PC-3 (cell line): ENCODE measurements at regions not wholly inside any gene's neighbourhood (a gene's known extent, or its start where the extent isn't known, plus 50 kb on each side); places are given as distances from the start of the nearest gene placed in this dataset.

Source experiments
- ATAC-seq: fragments of 200-7000 bp; cut with Tn5 transposase; 2 replicates; pipeline ENCODE4 v1.9.1; 2020; ENCODE audit warnings: mild to moderate bottlenecking, moderate library complexity
- BruUV-seq: library from RNA; stranded (reverse); fragments of 400-500 nt; replicated peaks from 2 replicates; lab custom pipeline; 2021; lab: Mats Ljungman, UMichigan
- CTCF ChIA-PET: fragments of 300-600 bp; sonication (Branson Sonifier 250); formaldehyde crosslinking; loops from one replicate; lab custom pipeline; 2022; ENCODE audit warnings: antibody characterized with exemption; lab: Charles Lee
- POLR2A ChIA-PET: fragments of 300-600 bp; sonication (Branson Sonifier 250); formaldehyde crosslinking; loops from one replicate; lab custom pipeline; 2022; ENCODE audit warnings: antibody characterized with exemption; ENCODE audit not compliant: unreplicated experiment; lab: Charles Lee
- DNase-seq: peaks from one replicate; pipeline ENCODE4 v3.0.0-alpha.2; 2015
- H2AFZ ChIP-seq: fragments of 300-600 bp; sonication (generic); 2 replicates; pipeline ENCODE4 v1.6.0; 2016; ENCODE audit warnings: antibody characterized with exemption, low read length
- H3F3A ChIP-seq: fragments of 300-600 bp; sonication (generic); one replicate; pipeline ENCODE4 v1.6.0; 2017; ENCODE audit warnings: antibody characterized with exemption, low read length, control low read depth, mild to moderate bottlenecking; ENCODE audit not compliant: unreplicated experiment
- H3K27ac ChIP-seq: fragments of 300-600 bp; sonication (generic); 2 replicates; pipeline ENCODE4 v1.5.1; 2016; ENCODE audit warnings: mild to moderate bottlenecking, low read length
- H3K27me3 ChIP-seq: fragments of 300-600 bp; sonication (generic); 2 replicates; pipeline ENCODE4 v1.6.1; 2016; ENCODE audit warnings: low read length, mixed read lengths
- H3K36me3 ChIP-seq: fragments of 300-600 bp; sonication (generic); 2 replicates; pipeline ENCODE4 v1.6.1; 2016; ENCODE audit warnings: low read depth, mixed run types, low read length, mixed read lengths
- H3K4me1 ChIP-seq: fragments of 300-600 bp; sonication (generic); 2 replicates; pipeline ENCODE4 v1.5.1; 2016; ENCODE audit warnings: low read length; ENCODE audit not compliant: insufficient read depth
- H3K4me2 ChIP-seq: fragments of 300-600 bp; sonication (generic); 2 replicates; pipeline ENCODE4 v1.6.0; 2016; ENCODE audit warnings: low read length
- H3K4me3 ChIP-seq: fragments of 300-600 bp; sonication (generic); 2 replicates; pipeline ENCODE4 v1.5.1; 2016; ENCODE audit warnings: mild to moderate bottlenecking, low read length, mixed read lengths
- H3K79me2 ChIP-seq: fragments of 300-600 bp; sonication (generic); 2 replicates; pipeline ENCODE4 v1.6.1; 2017; ENCODE audit warnings: low read length, mixed read lengths
- H3K9ac ChIP-seq: fragments of 300-600 bp; sonication (generic); 2 replicates; pipeline ENCODE4 v1.6.0; 2016; ENCODE audit warnings: mild to moderate bottlenecking, low read length
- H3K9me2 ChIP-seq: fragments of 300-600 bp; sonication (generic); replicated peaks from 2 replicates; pipeline ENCODE4 v1.6.1; 2016; ENCODE audit warnings: mixed run types, low read length, mixed read lengths
- H3K9me3 ChIP-seq: fragments of 300-600 bp; sonication (generic); 2 replicates; pipeline ENCODE4 v1.6.1; 2016; ENCODE audit warnings: low read length, mixed read lengths
- H4K20me1 ChIP-seq: fragments of 300-600 bp; sonication (generic); 2 replicates; pipeline ENCODE4 v1.6.1; 2016; ENCODE audit warnings: low read length, mixed read lengths
- EZH2 ChIP-seq: fragments of 300-600 bp; sonication (generic); IDR thresholded peaks from one replicate; pipeline ENCODE4 v1.6.1; 2017; ENCODE audit warnings: antibody characterized with exemption, mild to moderate bottlenecking, low read length; ENCODE audit not compliant: unreplicated experiment
- EZH2phosphoT487 ChIP-seq: fragments of 300-600 bp; sonication (generic); IDR thresholded peaks from 2 replicates; pipeline ENCODE4 v1.6.1; 2018; ENCODE audit warnings: mild to moderate bottlenecking, antibody characterized with exemption, low read length, borderline replicate concordance
- intact Hi-C: fragments of 100-400 bp; cut with micrococcal nuclease; formaldehyde crosslinking; loops from 2 replicates; pipeline ENCODE4 v1.9.0; 2023
- TF ChIP-seq, protein P1 (sequence below): fragments of 300-600 bp; sonication (generic); conservative IDR thresholded peaks from 2 replicates; pipeline ENCODE4 v1.5.1; 2017; ENCODE audit warnings: antibody characterized with exemption, low read depth, mild to moderate bottlenecking, low read length

DNA sequence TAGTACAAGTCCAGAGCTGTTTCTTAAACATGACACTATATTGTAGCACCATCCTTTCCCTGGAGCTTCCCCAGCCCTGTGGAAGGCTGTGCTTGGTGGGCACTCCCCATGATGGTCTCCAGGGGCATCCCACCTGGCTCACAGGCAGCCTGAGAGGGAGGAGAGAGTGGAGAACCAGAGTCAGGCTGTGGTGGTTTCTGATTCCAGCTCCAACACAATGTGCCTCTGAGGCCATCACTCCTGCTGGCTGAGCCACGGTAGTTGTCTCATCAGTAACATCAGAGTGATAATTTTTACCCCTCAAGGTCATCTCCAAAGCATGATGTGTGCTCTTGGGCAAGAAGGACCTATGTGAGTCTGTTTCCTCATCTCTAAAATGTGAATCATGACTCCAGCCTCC, 398.0 kb downstream of the CDK5RAP2 start:
- ChIA-PET POLR2A (no interaction called here), CTCF (no interaction called here)
- Histone ChIP-seq H4K20me1 (no peaks in the 10 kb centered on the region), H3K4me2 (no peak overlapping the region), H3K9me3 (no peaks in the 10 kb centered on the region), H3K36me3 (no peaks in the 10 kb centered on the region), H3K27ac (no peak overlapping the region), H2AFZ (no peak overlapping the region), H3K27me3 (no peaks in the 10 kb centered on the region), H3K9ac (no peak overlapping the region), H3K9me2 (no peaks in the 10 kb centered on the region), H3F3A (no peaks in the 10 kb centered on the region), H3K4me1 (no peaks in the 10 kb centered on the region), H3K79me2 (no peaks in the 10 kb centered on the region), H3K4me3 (no peak overlapping the region)
- DNase-seq (no peak), ATAC-seq (no peak)
- TF ChIP-seq EZH2 (no peak), EZH2phosphoT487 (no peak)
- TF ChIP-seq, protein P1, sequence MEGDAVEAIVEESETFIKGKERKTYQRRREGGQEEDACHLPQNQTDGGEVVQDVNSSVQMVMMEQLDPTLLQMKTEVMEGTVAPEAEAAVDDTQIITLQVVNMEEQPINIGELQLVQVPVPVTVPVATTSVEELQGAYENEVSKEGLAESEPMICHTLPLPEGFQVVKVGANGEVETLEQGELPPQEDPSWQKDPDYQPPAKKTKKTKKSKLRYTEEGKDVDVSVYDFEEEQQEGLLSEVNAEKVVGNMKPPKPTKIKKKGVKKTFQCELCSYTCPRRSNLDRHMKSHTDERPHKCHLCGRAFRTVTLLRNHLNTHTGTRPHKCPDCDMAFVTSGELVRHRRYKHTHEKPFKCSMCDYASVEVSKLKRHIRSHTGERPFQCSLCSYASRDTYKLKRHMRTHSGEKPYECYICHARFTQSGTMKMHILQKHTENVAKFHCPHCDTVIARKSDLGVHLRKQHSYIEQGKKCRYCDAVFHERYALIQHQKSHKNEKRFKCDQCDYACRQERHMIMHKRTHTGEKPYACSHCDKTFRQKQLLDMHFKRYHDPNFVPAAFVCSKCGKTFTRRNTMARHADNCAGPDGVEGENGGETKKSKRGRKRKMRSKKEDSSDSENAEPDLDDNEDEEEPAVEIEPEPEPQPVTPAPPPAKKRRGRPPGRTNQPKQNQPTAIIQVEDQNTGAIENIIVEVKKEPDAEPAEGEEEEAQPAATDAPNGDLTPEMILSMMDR: no peak
- intact Hi-C loops: no loop called here
- no TSS peak for BruUV-seq

- Histone ChIP-seq H3K27ac (no peak overlapping the region), H3K4me1 (no peaks in the 10 kb centered on the region), H3K9me3 (no peaks in the 10 kb centered on the region), H3K36me3 (no peaks in the 10 kb centered on the region), H3K9ac (no peak overlapping the region), H3K27me3 (no peaks in the 10 kb centered on the region), H3K79me2 (no peaks in the 10 kb centered on the region), H3K4me3 (no peak overlapping the region), H3F3A (no peaks in the 10 kb centered on the region), H4K20me1 (no peaks in the 10 kb centered on the region), H3K9me2 (no peaks in the 10 kb centered on the region), H3K4me2 (no peak overlapping the region), H2AFZ (no peak overlapping the region)
- intact Hi-C loops: no loop called here
- no peak for ATAC-seq
- no peak for DNase-seq
- no TSS peak for BruUV-seq
- POLR2A ChIA-PET: no interaction called here
- CTCF ChIA-PET: no interaction called here
- TF ChIP-seq, protein P1: no peak
Measured at GRCh38 chr9:120177121-120177520, 402.8 kb downstream of the CDK5RAP2 start.

DNA sequence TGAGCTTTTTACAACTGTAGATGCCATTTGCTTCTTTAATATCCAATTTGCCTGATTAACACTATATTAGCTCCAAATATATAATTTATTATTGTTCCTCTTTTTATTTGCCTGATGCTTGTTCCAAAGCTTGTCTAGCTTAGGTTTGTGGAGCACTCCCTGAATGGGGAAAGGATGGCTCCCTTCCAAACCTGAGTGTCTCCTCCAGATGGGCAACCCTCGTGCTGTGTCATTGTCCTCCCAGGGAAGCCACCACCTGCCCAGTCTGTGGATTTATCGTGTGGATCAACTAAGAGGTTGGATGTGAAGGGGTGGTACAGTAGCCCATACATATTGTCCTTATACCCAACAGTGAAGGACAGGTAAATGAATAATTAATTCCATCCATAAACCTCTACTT, 404.9 kb downstream of the CDK5RAP2 start:
- Histone ChIP-seq H3F3A (no peaks in the 10 kb centered on the region), H3K9ac (no peak overlapping the region), H3K4me3 (no peak overlapping the region), H2AFZ (no peak overlapping the region), H3K36me3 (no peaks in the 10 kb centered on the region), H3K4me1 (no peaks in the 10 kb centered on the region), H3K79me2 (no peaks in the 10 kb centered on the region), H3K27me3 (no peaks in the 10 kb centered on the region), H3K9me2 (no peaks in the 10 kb centered on the region), H3K27ac (no peak overlapping the region), H3K9me3 (no peaks in the 10 kb centered on the region), H3K4me2 (no peak overlapping the region), H4K20me1 (no peaks in the 10 kb centered on the region)
- TF ChIP-seq EZH2: no peak
- TF ChIP-seq, protein P1: no peak
- no peak for TF ChIP-seq EZH2phosphoT487
- POLR2A ChIA-PET: no interaction called here
- DNase-seq: no peak
- intact Hi-C loops: no loop called here
- ATAC-seq: no peak
- CTCF ChIA-PET: no interaction called here
- no TSS peak for BruUV-seq
